Fibroblast of pulmonary artery (primary cell): ENCODE measurements at regions not wholly inside any gene's neighbourhood (a gene's known extent, or its start where the extent isn't known, plus 50 kb on each side); places are given as distances from the start of the nearest gene placed in this dataset.

Source experiments
- DNase-seq: peaks from one replicate; pipeline ENCODE4 v3.0.0-alpha.2; 2010; ENCODE audit warnings: low read depth
- H3K4me3 ChIP-seq: replicated peaks from 2 replicates; pipeline ENCODE4 v1.5.1; 2011; ENCODE audit warnings: low read depth, mild to moderate bottlenecking, control low read depth, low read length, moderate library complexity
- CTCF ChIP-seq: IDR thresholded peaks from 2 replicates; pipeline ENCODE4 v1.5.1; 2011; ENCODE audit warnings: mild to moderate bottlenecking, control low read depth, low read length, inconsistent platforms; ENCODE audit errors: missing control alignments

GRCh38 chr17:71453876-71454422, 666.9 kb upstream of the SOX9 start:
- no peak for DNase-seq
- no peak for TF ChIP-seq CTCF
- H3K4me3 ChIP-seq = no peak overlapping the region

GRCh38 chr17:71455219-71455618, 665.6 kb upstream of the SOX9 start:
- DNase-seq = no peak
- no peak overlapping the region for H3K4me3 ChIP-seq
- TF ChIP-seq CTCF = no peak

GRCh38 chr17:71458322-71458721, 662.5 kb upstream of the SOX9 start:
- TF ChIP-seq CTCF = no peak
- H3K4me3 ChIP-seq = no peak overlapping the region
- no peak for DNase-seq

GRCh38 chr17:71460943-71461342, 659.9 kb upstream of the SOX9 start:
- TF ChIP-seq CTCF = peak; percentile 57
- DNase-seq = peak; percentile 58
- no peak overlapping the region for H3K4me3 ChIP-seq

GRCh38 chr17:71461498-71462169, 659.2 kb upstream of the SOX9 start:
- TF ChIP-seq CTCF = no peak
- no peak for DNase-seq

GRCh38 chr17:71464241-71464640, 656.6 kb upstream of the SOX9 start:
- no peak for TF ChIP-seq CTCF
- no peak for DNase-seq
- H3K4me3 ChIP-seq = no peak overlapping the region

More at GRCh38 chr17:71461498-71462169, 659.2 kb upstream of the SOX9 start:
- no peak overlapping the region for H3K4me3 ChIP-seq

GRCh38 chr17:71464751-71465150, 656.1 kb upstream of the SOX9 start:
- no peak for TF ChIP-seq CTCF
- no peak overlapping the region for H3K4me3 ChIP-seq
- no peak for DNase-seq
